NCI-H2196 treated with DMSO at 0.1 percent for 48 hours (cell line): ENCODE measurements at regions not wholly inside any gene's neighbourhood (a gene's known extent, or its start where the extent isn't known, plus 50 kb on each side); places are given as distances from the start of the nearest gene placed in this dataset.

Experiments used
- DNase-seq: peaks from one replicate; lab custom pipeline; 2025; ENCODE audit not compliant: unreplicated experiment; lab: John Stamatoyannopoulos, UW

DNA sequence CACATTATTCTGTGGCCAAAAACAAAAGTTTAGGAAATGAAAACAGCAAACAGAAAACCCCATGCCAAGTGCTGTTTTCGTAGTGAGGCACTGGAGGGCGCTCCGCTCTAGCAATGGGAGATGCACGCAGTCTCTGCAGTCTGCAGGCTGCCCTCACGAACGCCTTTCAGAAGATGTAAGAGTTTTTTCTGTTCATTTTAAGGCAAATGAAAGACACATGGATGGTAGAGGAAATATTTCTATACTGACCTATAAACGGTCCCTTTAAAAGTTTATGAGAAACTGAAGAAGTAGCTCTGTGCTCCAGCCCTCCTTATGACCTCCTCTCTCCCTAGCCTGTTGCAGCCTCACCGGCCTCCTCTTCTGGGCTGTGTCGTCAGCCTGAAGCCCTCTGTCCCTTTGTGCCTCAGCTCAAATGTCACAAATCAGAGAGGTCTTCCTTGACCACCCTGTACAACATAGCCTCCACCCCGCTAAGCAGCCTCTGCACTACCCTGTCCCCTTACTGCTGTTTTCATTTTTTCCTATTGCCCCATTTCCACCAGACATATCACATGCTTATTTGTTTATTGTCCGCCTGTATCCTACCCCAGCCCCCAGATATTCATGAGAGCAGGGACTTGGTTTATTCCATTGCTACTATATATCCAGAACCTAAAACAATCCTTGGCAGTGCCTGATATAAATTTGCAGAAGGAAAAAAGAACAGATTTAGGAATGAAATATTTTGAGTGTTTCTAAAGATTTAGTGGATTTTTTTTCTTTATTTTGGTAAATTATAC is 116.4 kb downstream of the TM9SF2 start:
- no peak for DNase-seq

DNA sequence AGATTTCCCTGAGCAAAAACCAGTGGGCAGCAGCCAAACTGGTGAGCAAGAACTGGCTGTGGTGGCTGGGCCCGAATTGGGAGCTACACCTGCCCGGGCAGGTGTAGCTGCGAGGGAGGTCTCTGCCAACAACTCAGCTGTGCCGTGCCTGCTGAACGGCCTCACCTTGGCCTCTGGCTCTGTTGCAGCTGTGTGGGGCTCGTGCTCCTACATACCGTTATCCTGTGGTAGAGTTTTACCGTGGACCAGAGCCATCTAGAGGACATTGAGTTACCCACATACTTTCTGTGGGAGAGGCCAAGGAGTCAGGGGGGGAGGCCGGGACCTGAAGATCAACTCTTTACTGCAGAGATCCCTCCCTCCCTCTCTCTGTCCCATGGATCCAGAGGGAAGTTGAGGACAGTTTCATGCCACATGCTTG is 113.2 kb downstream of the TM9SF2 start:
- no peak for DNase-seq
